Lower leg skin (tissue), 4 donors: ENCODE measurements at regions not wholly inside any gene's neighbourhood (a gene's known extent, or its start where the extent isn't known, plus 50 kb on each side); places are given as distances from the start of the nearest gene placed in this dataset.

ENCODE experiments used
- DNase-seq, 2 donors: peaks; one replicate each; pipeline ENCODE4 v3.0.0-alpha.2; 2019; ENCODE audit warnings: low spot score in 2 of 2
- H3K4me3 ChIP-seq: fragments of 200-600 bp; sonication (generic); 2 replicates; pipeline ENCODE4 v1.5.1; 2017; ENCODE audit warnings: mild to moderate bottlenecking, low read depth; ENCODE audit not compliant: poor library complexity, severe bottlenecking
- POLR2A ChIP-seq, 2 donors: fragments of 450-650 bp; IDR thresholded peaks; one replicate each; pipeline ENCODE4 v1.6.1; 2016 to 2017; ENCODE audit warnings: antibody characterized with exemption in 2 of 2, mild to moderate bottlenecking in 1 of 2, moderate library complexity in 1 of 2
- WGBS, 2 donors: methylation state at CpG; one replicate each; pipeline ENCODE4 v1.1.5; 2018; 5-methylcytosine and 5-hydroxymethylcytosine counted together
- intact Hi-C: fragments of 100-400 bp; cut with DNase I; formaldehyde crosslinking; loops from one replicate; pipeline ENCODE4 v1.15.0; 2023; ENCODE audit warnings: low total_unique reads
- TF ChIP-seq, protein P1 (sequence below), 3 donors: fragments of 450-650 bp; IDR thresholded peaks; one replicate each; pipeline ENCODE4 v1.5.1; 2016; ENCODE audit warnings: antibody characterized with exemption in 3 of 3, mild to moderate bottlenecking in 3 of 3, moderate library complexity in 2 of 3

DNA sequence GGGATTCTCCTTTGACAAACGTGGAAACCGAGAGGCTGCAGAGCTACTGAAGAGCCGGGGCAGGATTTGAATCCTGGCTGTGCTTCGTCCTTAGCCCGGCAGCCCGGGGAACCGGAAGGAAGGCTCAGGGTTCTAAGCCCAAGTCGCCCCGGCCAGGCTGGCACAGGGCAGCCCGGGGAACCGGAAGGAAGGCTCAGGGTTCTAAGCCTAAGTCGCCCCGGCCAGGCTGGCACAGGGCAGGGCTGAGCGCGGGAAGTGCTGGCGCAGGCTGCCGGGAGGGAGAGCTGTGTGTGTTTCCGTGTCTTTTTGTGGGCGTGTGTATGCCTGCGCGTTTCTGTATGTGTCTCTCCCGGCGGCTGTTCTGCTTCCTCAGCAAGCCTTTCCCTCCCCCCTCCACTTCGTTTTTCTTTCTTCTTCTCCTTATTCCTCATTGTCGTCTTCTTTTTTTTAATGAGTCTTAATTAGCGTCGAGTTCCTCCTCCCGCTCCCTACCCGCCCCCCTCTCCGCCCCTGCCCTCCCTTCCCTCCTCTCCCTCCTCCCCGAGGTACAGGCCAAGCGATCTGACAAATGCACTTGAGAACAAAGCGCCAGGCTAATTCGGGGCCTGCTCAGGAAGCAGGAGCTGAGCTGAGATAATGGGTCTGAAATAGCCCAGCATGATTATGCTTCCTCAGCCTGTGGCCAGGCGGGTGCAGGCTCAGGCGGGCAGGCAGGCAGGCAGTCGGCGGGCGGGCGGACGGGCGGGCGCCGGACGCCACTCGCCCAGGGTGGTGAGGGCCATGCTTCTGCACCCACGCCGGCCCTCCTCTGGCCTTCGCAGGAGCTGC lies 65.9 kb downstream of the EFNB1 start:
- 1 to 44% methylated on average over 19 to 49 of the region's 49 CpGs for WGBS, 2 donors
- peak; percentile 38 to 89 for DNase-seq
- TF ChIP-seq, protein P1, sequence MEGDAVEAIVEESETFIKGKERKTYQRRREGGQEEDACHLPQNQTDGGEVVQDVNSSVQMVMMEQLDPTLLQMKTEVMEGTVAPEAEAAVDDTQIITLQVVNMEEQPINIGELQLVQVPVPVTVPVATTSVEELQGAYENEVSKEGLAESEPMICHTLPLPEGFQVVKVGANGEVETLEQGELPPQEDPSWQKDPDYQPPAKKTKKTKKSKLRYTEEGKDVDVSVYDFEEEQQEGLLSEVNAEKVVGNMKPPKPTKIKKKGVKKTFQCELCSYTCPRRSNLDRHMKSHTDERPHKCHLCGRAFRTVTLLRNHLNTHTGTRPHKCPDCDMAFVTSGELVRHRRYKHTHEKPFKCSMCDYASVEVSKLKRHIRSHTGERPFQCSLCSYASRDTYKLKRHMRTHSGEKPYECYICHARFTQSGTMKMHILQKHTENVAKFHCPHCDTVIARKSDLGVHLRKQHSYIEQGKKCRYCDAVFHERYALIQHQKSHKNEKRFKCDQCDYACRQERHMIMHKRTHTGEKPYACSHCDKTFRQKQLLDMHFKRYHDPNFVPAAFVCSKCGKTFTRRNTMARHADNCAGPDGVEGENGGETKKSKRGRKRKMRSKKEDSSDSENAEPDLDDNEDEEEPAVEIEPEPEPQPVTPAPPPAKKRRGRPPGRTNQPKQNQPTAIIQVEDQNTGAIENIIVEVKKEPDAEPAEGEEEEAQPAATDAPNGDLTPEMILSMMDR (IDR thresholded peaks at IDR 0.05), result no peak
- TF ChIP-seq POLR2A (IDR thresholded peaks at IDR 0.05), result no peak
- no peak overlapping the region for H3K4me3 ChIP-seq
- intact Hi-C loops, result no loop called here

DNA sequence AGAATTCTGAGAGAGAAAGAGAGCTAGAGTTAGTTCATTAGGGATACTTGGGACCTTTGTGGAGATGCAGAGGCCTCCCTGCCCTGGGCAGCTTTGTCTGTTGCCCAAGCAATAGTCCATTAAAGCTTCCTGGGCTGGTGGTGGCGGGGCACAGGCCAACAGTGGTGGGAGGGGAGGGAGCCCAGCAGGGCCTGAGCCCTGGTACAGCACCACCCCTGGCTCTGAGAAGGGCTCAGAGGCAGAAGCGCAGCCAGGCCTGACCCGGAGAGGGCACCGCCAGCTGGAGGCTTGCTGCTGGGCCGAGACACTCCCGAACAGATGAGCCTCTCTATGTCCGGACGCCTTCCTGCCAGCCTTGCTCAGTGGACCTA lies 65.3 kb downstream of the EFNB1 start:
- H3K4me3 ChIP-seq, result no peak overlapping the region
- TF ChIP-seq, protein P1 (IDR thresholded peaks at IDR 0.05), result no peak
- TF ChIP-seq POLR2A (IDR thresholded peaks at IDR 0.05), result no peak
- 29% methylated on average over 1 of the region's 8 CpGs; no CpG with 5 or more reads in 1 of the 2 donors for WGBS, 2 donors
- intact Hi-C loops, result no loop called here
- no peak for DNase-seq

DNA sequence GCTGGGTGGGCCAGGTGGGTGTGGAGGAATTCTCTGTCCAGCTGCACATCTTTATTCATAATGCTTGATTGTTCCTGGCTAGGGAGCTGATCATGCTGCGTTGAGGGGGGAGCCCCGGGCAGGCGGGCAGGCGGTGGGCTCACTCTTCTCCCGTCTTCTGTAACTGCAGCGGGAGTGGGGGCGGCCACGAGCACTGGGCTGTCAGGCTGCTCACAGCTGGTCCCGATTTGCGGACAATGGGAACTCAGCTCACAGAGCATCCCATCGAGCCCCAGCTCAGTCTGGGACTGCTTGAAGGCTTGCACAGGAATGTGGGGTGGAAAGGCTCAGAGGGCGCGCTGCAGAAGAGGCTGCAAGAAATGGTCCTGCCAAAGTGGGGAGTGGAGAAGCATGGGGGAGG lies 63.8 kb downstream of the EFNB1 start:
- no peak overlapping the region for H3K4me3 ChIP-seq
- intact Hi-C loops, result no loop called here
- 77 to 82% methylated on average over 7 to 8 of the region's 13 CpGs for WGBS, 2 donors
- DNase-seq, result peak in 1 of 2 donors; percentile 71
- TF ChIP-seq, protein P1 (IDR thresholded peaks at IDR 0.05), result no peak
- TF ChIP-seq POLR2A (IDR thresholded peaks at IDR 0.05), result no peak

DNA sequence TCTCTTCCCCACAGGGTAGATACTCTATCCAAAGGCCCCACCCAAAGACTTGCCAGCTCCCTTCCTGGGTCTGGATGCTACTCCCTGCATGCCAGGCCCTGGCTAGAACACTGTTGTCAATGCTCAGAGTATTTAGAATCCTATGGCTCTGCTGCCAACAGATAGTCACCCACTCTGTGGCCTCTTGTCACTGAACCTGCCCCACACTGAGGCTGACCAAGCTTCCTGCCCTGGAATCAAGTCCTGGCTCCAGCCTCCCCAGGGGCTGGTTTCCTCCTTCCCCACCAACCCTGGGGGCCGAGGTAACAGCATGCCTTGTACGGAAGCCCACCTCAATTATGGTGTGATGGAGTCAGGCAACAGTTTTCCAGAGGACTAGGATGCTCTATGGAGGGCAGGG lies 63.3 kb downstream of the EFNB1 start:
- intact Hi-C loops, result no loop called here
- TF ChIP-seq, protein P1 (IDR thresholded peaks at IDR 0.05), result no peak
- no peak for TF ChIP-seq POLR2A (IDR thresholded peaks at IDR 0.05)
- no peak overlapping the region for H3K4me3 ChIP-seq
- peak in 1 of 2 donors; percentile 73 for DNase-seq
- WGBS, 2 donors, result 51 to 100% methylated on average over 1 to 2 of the region's 2 CpGs
